Kidney epithelial cell (primary cell): ENCODE measurements at regions not wholly inside any gene's neighbourhood (a gene's known extent, or its start where the extent isn't known, plus 50 kb on each side); places are given as distances from the start of the nearest gene placed in this dataset.

Experiments
- DNase-seq: peaks from one replicate; pipeline ENCODE4 v3.0.0-alpha.2; 2010; ENCODE audit warnings: low read depth
- H3K27me3 ChIP-seq: 2 replicates; pipeline ENCODE4 v1.6.0; 2011; ENCODE audit warnings: low read length; ENCODE audit not compliant: control insufficient read depth, insufficient read depth
- H3K36me3 ChIP-seq: 2 replicates; pipeline ENCODE4 v1.5.1; 2011; ENCODE audit warnings: low read length; ENCODE audit not compliant: control insufficient read depth, insufficient read depth
- H3K4me3 ChIP-seq: 2 replicates; pipeline ENCODE4 v1.5.1; 2011; ENCODE audit warnings: low read depth, mild to moderate bottlenecking, control low read depth, low read length
- CTCF ChIP-seq: IDR thresholded peaks from 2 replicates; pipeline ENCODE4 v1.5.1; 2011; ENCODE audit warnings: mild to moderate bottlenecking, moderate library complexity, low read length, control low read depth, inconsistent platforms; ENCODE audit not compliant: insufficient read depth, poor library complexity, severe bottlenecking

GRCh38 chr21:15410853-15411252 is 318.9 kb upstream of the USP25 start:
- no peak for TF ChIP-seq CTCF
- no peak overlapping the region for H3K4me3 ChIP-seq
- H3K27me3 ChIP-seq: no peaks in the 10 kb centered on the region
- no peaks in the 10 kb centered on the region for H3K36me3 ChIP-seq
- no peak for DNase-seq

GRCh38 chr21:15414057-15414456 is 315.7 kb upstream of the USP25 start:
- TF ChIP-seq CTCF: no peak
- Histone ChIP-seq H3K27me3 (no peaks in the 10 kb centered on the region), H3K36me3 (no peaks in the 10 kb centered on the region), H3K4me3 (no peak overlapping the region)
- DNase-seq: no peak

- TF ChIP-seq CTCF: no peak
- DNase-seq: no peak
Measured at GRCh38 chr21:15415541-15416261, 314.1 kb upstream of the USP25 start.

GRCh38 chr21:15421441-15421881 is 308.3 kb upstream of the USP25 start:
- DNase-seq: no peak
- Histone ChIP-seq H3K27me3 (no peaks in the 10 kb centered on the region), H3K4me3 (no peak overlapping the region), H3K36me3 (no peaks in the 10 kb centered on the region)
- TF ChIP-seq CTCF: no peak

More at GRCh38 chr21:15415541-15416261, 314.1 kb upstream of the USP25 start:
- no peaks in the 10 kb centered on the region for H3K36me3 ChIP-seq
- no peaks in the 10 kb centered on the region for H3K27me3 ChIP-seq
- no peak overlapping the region for H3K4me3 ChIP-seq

- no peak overlapping the region for H3K4me3 ChIP-seq
- H3K36me3 ChIP-seq: no peaks in the 10 kb centered on the region
- TF ChIP-seq CTCF: no peak
- H3K27me3 ChIP-seq: no peaks in the 10 kb centered on the region
- peak; percentile 34 for DNase-seq
Measured at GRCh38 chr21:15421947-15422346, 307.8 kb upstream of the USP25 start.

GRCh38 chr21:15422783-15423182 is 307.0 kb upstream of the USP25 start:
- Histone ChIP-seq H3K36me3 (no peaks in the 10 kb centered on the region), H3K27me3 (no peaks in the 10 kb centered on the region), H3K4me3 (no peak overlapping the region)
- no peak for TF ChIP-seq CTCF
- DNase-seq: peak; percentile 72
